Upper lobe of left lung (tissue), 6 donors: ENCODE measurements at regions not wholly inside any gene's neighbourhood (a gene's known extent, or its start where the extent isn't known, plus 50 kb on each side); places are given as distances from the start of the nearest gene placed in this dataset.
A peak's percentile ranks its signal among the peaks of the same experiment; 100 is the strongest.

ENCODE experiments used
- ATAC-seq, 2 donors: fragments of 200-7000 bp; cut with Tn5 transposase; one replicate each; pipeline ENCODE4 v1.9.1; 2022; ENCODE audit warnings: mild to moderate bottlenecking in 2 of 2, moderate library complexity in 2 of 2; ENCODE audit not compliant: low FRiP score in 2 of 2
- DNase-seq, 2 donors: peaks; one replicate each; pipeline ENCODE4 v3.0.0-alpha.2; 2019 to 2020
- H3K27ac ChIP-seq, 4 donors: fragments of 200-600 bp; sonication (generic); one replicate each; pipeline ENCODE4 v1.5.1; 2016 to 2019
- H3K27me3 ChIP-seq, 4 donors: fragments of 200-600 bp; sonication (generic); one replicate each; pipeline ENCODE4 v1.5.1; 2017 to 2019
- H3K36me3 ChIP-seq, 4 donors: fragments of 200-600 bp; sonication (generic); one replicate each; pipeline ENCODE4 v1.5.1; 2016 to 2019
- H3K4me1 ChIP-seq, 4 donors: fragments of 200-600 bp; sonication (generic); one replicate each; pipeline ENCODE4 v1.5.1; 2018 to 2019
- H3K4me3 ChIP-seq, 4 donors: fragments of 200-600 bp; sonication (generic); one replicate each; pipeline ENCODE4 v1.5.1; 2017 to 2019; ENCODE audit warnings: mild to moderate bottlenecking in 2 of 4, moderate library complexity in 1 of 4
- H3K9me3 ChIP-seq, 4 donors: fragments of 200-600 bp; sonication (generic); one replicate each; pipeline ENCODE4 v1.5.1; 2018 to 2019
- CTCF ChIP-seq, 6 experiments: fragments of 450-650 bp in 4 of 6; fragments of 200-600 bp in 2 of 6; sonication (generic) in 2 of 6; IDR thresholded peaks; one replicate each; pipeline ENCODE4 v1.5.1; 2016 to 2019; ENCODE audit warnings: antibody characterized with exemption in 6 of 6
- EP300 ChIP-seq, 4 donors: sonication (generic); formaldehyde crosslinking; IDR thresholded peaks; one replicate each; pipeline ENCODE4 v1.5.1; 2017; ENCODE audit warnings: antibody characterized with exemption in 4 of 4, control low read depth in 2 of 4
- POLR2A ChIP-seq, 4 donors: fragments of 450-650 bp; IDR thresholded peaks; one replicate each; pipeline ENCODE4 v1.5.1; 2016 to 2017; ENCODE audit warnings: antibody characterized with exemption in 4 of 4, mild to moderate bottlenecking in 2 of 4
- POLR2AphosphoS5 ChIP-seq, 2 donors: sonication (generic); formaldehyde crosslinking; IDR thresholded peaks; one replicate each; pipeline ENCODE4 v1.5.1; 2017; ENCODE audit warnings: antibody characterized with exemption in 2 of 2
- WGBS, 2 donors: methylation state at CpG; one replicate each; pipeline ENCODE4 v1.1.5; 2017 to 2018; 5-methylcytosine and 5-hydroxymethylcytosine counted together
- donor health status: DM: no; HTN: no; CAD: no; lungs with moderate emphysema.
- donor health status: DM: no; HTN: yes; CAD: no; lungs with severe emphysema.

GRCh38 chr1:5404412-5405203, 587.6 kb downstream of the NPHP4 start:
- Histone ChIP-seq H3K27me3 (no peaks in the 10 kb centered on the region), H3K4me1 (no peaks in the 10 kb centered on the region), H3K36me3 (no peaks in the 10 kb centered on the region), H3K4me3 (no peak overlapping the region), H3K9me3 (no peaks in the 10 kb centered on the region), H3K27ac (no peak overlapping the region)
- no peak for DNase-seq
- ATAC-seq, result peak in 1 of 2 donors; percentile 76
- 62 to 77% methylated on average over 7 of the region's 7 CpGs for WGBS, 2 donors
- TF ChIP-seq EP300 (IDR thresholded peaks at IDR 0.05), result no peak
- no peak for TF ChIP-seq POLR2A (IDR thresholded peaks at IDR 0.05)
- TF ChIP-seq CTCF (IDR thresholded peaks at IDR 0.05), result no peak
- TF ChIP-seq POLR2AphosphoS5 (IDR thresholded peaks at IDR 0.05), result no peak

GRCh38 chr1:5403935-5404334, 588.3 kb downstream of the NPHP4 start:
- Histone ChIP-seq H3K4me1 (no peaks in the 10 kb centered on the region), H3K27me3 (no peaks in the 10 kb centered on the region), H3K27ac (no peak overlapping the region), H3K36me3 (no peaks in the 10 kb centered on the region), H3K4me3 (no peak overlapping the region), H3K9me3 (no peaks in the 10 kb centered on the region)
- ATAC-seq (peak; percentile 11 to 30), DNase-seq (peak in 1 of 2 donors; percentile 65)
- TF ChIP-seq POLR2A (IDR thresholded peaks at IDR 0.05), result no peak
- 73 to 97% methylated on average over 2 to 4 of the region's 5 CpGs for WGBS, 2 donors

GRCh38 chr1:5402618-5403017, 589.6 kb downstream of the NPHP4 start:
- no peak overlapping the region for H3K4me3 ChIP-seq
- TF ChIP-seq POLR2AphosphoS5 (IDR thresholded peaks at IDR 0.05), result no peak
- no peak for TF ChIP-seq EP300 (IDR thresholded peaks at IDR 0.05)
- H3K9me3 ChIP-seq, result no peaks in the 10 kb centered on the region
- WGBS, 2 donors, result 65 to 71% methylated on average over 8 to 10 of the region's 10 CpGs
- no peak overlapping the region for H3K27ac ChIP-seq
- H3K27me3 ChIP-seq, result no peaks in the 10 kb centered on the region
- H3K36me3 ChIP-seq, result no peaks in the 10 kb centered on the region
- DNase-seq (no peak), ATAC-seq (no peak)
- H3K4me1 ChIP-seq, result no peaks in the 10 kb centered on the region

GRCh38 chr1:5399771-5400170, 592.5 kb downstream of the NPHP4 start:
- no peaks in the 10 kb centered on the region for H3K36me3 ChIP-seq

GRCh38 chr1:5396593-5396992, 595.6 kb downstream of the NPHP4 start:
- WGBS, 2 donors, result 75 to 81% methylated on average over 3 of the region's 3 CpGs
- H3K9me3 ChIP-seq, result no peaks in the 10 kb centered on the region
- H3K4me3 ChIP-seq, result no peak overlapping the region
- no peak overlapping the region for H3K27ac ChIP-seq
- TF ChIP-seq EP300 (IDR thresholded peaks at IDR 0.05), result no peak
- TF ChIP-seq POLR2A (IDR thresholded peaks at IDR 0.05), result no peak
- no peak for TF ChIP-seq POLR2AphosphoS5 (IDR thresholded peaks at IDR 0.05)
- no peak for TF ChIP-seq CTCF (IDR thresholded peaks at IDR 0.05)
- DNase-seq, result no peak
- H3K36me3 ChIP-seq, result no peaks in the 10 kb centered on the region
- H3K4me1 ChIP-seq, result no peaks in the 10 kb centered on the region
- no peak for ATAC-seq
- H3K27me3 ChIP-seq, result no peaks in the 10 kb centered on the region

More at GRCh38 chr1:5399771-5400170, 592.5 kb downstream of the NPHP4 start:
- Histone ChIP-seq H3K4me3 (no peak overlapping the region), H3K27me3 (no peaks in the 10 kb centered on the region), H3K27ac (no peak overlapping the region), H3K9me3 (no peaks in the 10 kb centered on the region), H3K4me1 (no peaks in the 10 kb centered on the region)
- TF ChIP-seq POLR2A (IDR thresholded peaks at IDR 0.05) (no peak), CTCF (IDR thresholded peaks at IDR 0.05) (no peak), POLR2AphosphoS5 (IDR thresholded peaks at IDR 0.05) (no peak), EP300 (IDR thresholded peaks at IDR 0.05) (no peak)
- no peak for ATAC-seq
- no peak for DNase-seq
- 68 to 70% methylated on average over 1 of the region's 1 CpG for WGBS, 2 donors

- no peaks in the 10 kb centered on the region for H3K4me1 ChIP-seq
- H3K36me3 ChIP-seq, result no peaks in the 10 kb centered on the region
- no peak for TF ChIP-seq EP300 (IDR thresholded peaks at IDR 0.05)
- TF ChIP-seq POLR2A (IDR thresholded peaks at IDR 0.05), result no peak
- no peak for TF ChIP-seq CTCF (IDR thresholded peaks at IDR 0.05)
- TF ChIP-seq POLR2AphosphoS5 (IDR thresholded peaks at IDR 0.05), result no peak
- no peak for ATAC-seq
- H3K27me3 ChIP-seq, result no peaks in the 10 kb centered on the region
- no peaks in the 10 kb centered on the region for H3K9me3 ChIP-seq
- 68 to 69% methylated on average over 4 to 6 of the region's 6 CpGs for WGBS, 2 donors
- H3K4me3 ChIP-seq, result no peak overlapping the region
- DNase-seq, result no peak
- H3K27ac ChIP-seq, result no peak overlapping the region
Measured at GRCh38 chr1:5394111-5394510, 598.1 kb downstream of the NPHP4 start.
